ENCODE measurements at regions not wholly inside any gene's neighbourhood (a gene's known extent, or its start where the extent isn't known, plus 50 kb on each side); places are given as distances from the start of the nearest gene placed in this dataset.

- no peak for TF ChIP-seq ZBED1 (IDR thresholded peaks at IDR 0.05; ENCODE audit: borderline replicate concordance)
- no peak for TF ChIP-seq POLR2AphosphoS2 (IDR thresholded peaks at IDR 0.05; ENCODE audit: low read depth, low read length)
- TF ChIP-seq SMAD1 (IDR thresholded peaks at IDR 0.05; ENCODE audit: low read depth, partially characterized antibody) = no peak
- TF ChIP-seq HDAC2 (IDR thresholded peaks at IDR 0.05) = no peak
Observed at GRCh38 chr15:61640756-61641155, 411.7 kb upstream of the RORA start (continued).

DNA sequence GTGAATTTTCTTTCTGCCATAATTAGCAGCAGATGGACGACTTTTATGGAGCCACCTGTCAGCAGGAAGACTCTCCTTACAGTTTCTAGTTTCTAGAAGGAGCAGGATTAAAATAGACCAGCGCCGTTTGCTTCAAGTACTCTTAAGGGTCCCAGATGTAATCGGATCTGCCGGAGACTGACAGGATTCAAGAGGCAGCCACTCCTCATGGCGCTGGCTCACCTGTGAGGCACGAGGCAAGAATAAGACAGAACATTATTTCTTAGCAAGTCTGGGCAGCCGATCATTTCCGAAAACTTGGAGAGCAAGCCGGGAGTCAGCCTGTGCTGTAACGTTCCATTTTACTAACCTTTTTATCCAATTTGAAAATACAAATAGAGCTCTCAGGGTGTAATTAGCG lies 410.4 kb upstream of the RORA start:
- ChIA-PET RAD21 (ENCODE audit: unreplicated experiment) (no interaction called here), POLR2A (no interaction called here), SMC1A (ENCODE audit: uncharacterized antibody, unreplicated experiment) (no interaction called here), CTCF (no interaction called here)
- BruUV-seq (replicated peaks) = no TSS peak
- Histone ChIP-seq H3K4me3 (no peak overlapping the region), H3K27me3 (replicated peaks in 1 of 2; ENCODE audit: control insufficient read depth in 2 of 2, insufficient read depth in 2 of 2, low read length in 1 of 2) (peaks cover 0 to 2% of the 10 kb centered on the region in 2 experiments; a peak in 1 of 4 replicates), H3K9me3 (replicated peaks; ENCODE audit: control insufficient read depth, insufficient read depth, low read length) (no peaks in the 10 kb centered on the region), H3K27ac (ENCODE audit: control insufficient read depth, insufficient read depth) (no peak overlapping the region), H3K79me2 (ENCODE audit: control insufficient read depth, insufficient read depth, low read length) (no peaks in the 10 kb centered on the region), H3K4me2 (ENCODE audit: control insufficient read depth, insufficient read depth) (no peak overlapping the region), H4K20me1 (ENCODE audit: control insufficient read depth, insufficient read depth) (no peaks in the 10 kb centered on the region), H3K9ac (ENCODE audit: control insufficient read depth, insufficient read depth, low read length) (no peak overlapping the region), H2AFZ (ENCODE audit: control insufficient read depth, low read depth, low read length) (no peak overlapping the region), H3K36me3 (ENCODE audit: control insufficient read depth in 2 of 2, insufficient read depth in 2 of 2, low read length in 1 of 2) (no peaks in the 10 kb centered on the region), H3K4me1 (ENCODE audit: control insufficient read depth, insufficient read depth, low read length) (no peaks in the 10 kb centered on the region)
- no peak for ATAC-seq
- no peak for DNase-seq (ENCODE audit: low read depth, low spot score)
- 31% methylated on average over 12 of the region's 12 CpGs for WGBS (ENCODE audit: insufficient coverage, insufficient replicate concordance, low lambda C conversion rate, missing lambda C conversion rate)
- in situ Hi-C loops (cut with MboI) (no loop called here), intact Hi-C loops (cut with micrococcal nuclease; ENCODE audit: unreplicated experiment) (no loop called here)
- FAIRE-seq = no peak
- TF ChIP-seq MAX (IDR thresholded peaks at IDR 0.05; ENCODE audit: low read depth, low read length) (no peak), SUZ12 (IDR thresholded peaks at IDR 0.05; ENCODE audit: unreplicated experiment) (no peak)

DNA sequence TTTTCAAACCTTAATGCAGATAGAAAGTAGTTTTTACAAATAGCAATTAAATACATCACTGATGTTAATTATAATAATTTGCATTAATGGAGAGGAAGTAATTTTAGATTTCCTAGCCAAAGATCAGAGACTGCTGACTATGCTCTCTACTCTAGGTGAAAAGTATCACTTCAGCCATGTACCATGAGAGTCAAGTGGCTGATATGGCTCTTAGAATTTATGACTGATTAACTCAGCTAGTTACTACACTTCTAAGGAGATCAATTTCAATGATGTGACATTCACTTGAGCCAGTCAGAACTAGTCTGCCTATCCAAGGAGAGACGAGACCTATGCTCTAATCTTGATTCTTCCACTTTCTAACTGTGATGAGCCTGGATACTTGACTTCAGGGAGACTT lies 405.7 kb upstream of the RORA start:
- no peak overlapping the region for H2AFZ ChIP-seq (ENCODE audit: control insufficient read depth, low read depth, low read length)
- in situ Hi-C loops (cut with MboI) (no loop called here), intact Hi-C loops (cut with micrococcal nuclease; ENCODE audit: unreplicated experiment) (no loop called here)
- ChIA-PET CTCF (interaction anchor here (1.4 kb wide), 1 partner anchor 13 kb away, joined by 4 read pairs; no protein-coding TSS in a partner anchor), SMC1A (ENCODE audit: uncharacterized antibody, unreplicated experiment) (no interaction called here), RAD21 (ENCODE audit: unreplicated experiment) (no interaction called here), POLR2A (no interaction called here)
- H3K4me3 ChIP-seq = no peak overlapping the region
- ATAC-seq (no peak), FAIRE-seq (no peak), DNase-seq (ENCODE audit: low read depth, low spot score) (no peak)
- no peaks in the 10 kb centered on the region for H3K79me2 ChIP-seq (ENCODE audit: control insufficient read depth, insufficient read depth, low read length)
- 0 out of 4 replicates have a peak, but pooled peaks cover 0 to under 1% of the 10 kb centered on the region in 2 experiments for H3K27me3 ChIP-seq (replicated peaks in 1 of 2; ENCODE audit: control insufficient read depth in 2 of 2, insufficient read depth in 2 of 2, low read length in 1 of 2)
- H3K36me3 ChIP-seq (ENCODE audit: control insufficient read depth in 2 of 2, insufficient read depth in 2 of 2, low read length in 1 of 2) = no peaks in the 10 kb centered on the region
- H3K9me3 ChIP-seq (replicated peaks; ENCODE audit: control insufficient read depth, insufficient read depth, low read length) = no peaks in the 10 kb centered on the region
- 0% methylated on average over 1 of the region's 1 CpG for WGBS (ENCODE audit: insufficient coverage, insufficient replicate concordance, low lambda C conversion rate, missing lambda C conversion rate)
- H3K4me2 ChIP-seq (ENCODE audit: control insufficient read depth, insufficient read depth) = no peak overlapping the region
- H3K4me1 ChIP-seq (ENCODE audit: control insufficient read depth, insufficient read depth, low read length) = no peaks in the 10 kb centered on the region
- no TSS peak for BruUV-seq (replicated peaks)
- no peaks in the 10 kb centered on the region for H4K20me1 ChIP-seq (ENCODE audit: control insufficient read depth, insufficient read depth)
- no peak overlapping the region for H3K27ac ChIP-seq (ENCODE audit: control insufficient read depth, insufficient read depth)
- H3K9ac ChIP-seq (ENCODE audit: control insufficient read depth, insufficient read depth, low read length) = no peak overlapping the region
- TF ChIP-seq SMARCA5 (IDR thresholded peaks at IDR 0.05) (no peak), MTA3 (IDR thresholded peaks at IDR 0.05; ENCODE audit: borderline replicate concordance, low read length) (no peak), RAD51 (IDR thresholded peaks at IDR 0.05) (no peak), FOXM1 (IDR thresholded peaks at IDR 0.05; ENCODE audit: low read depth, low read length) (no peak), RCOR1 (conservative IDR thresholded peaks at IDR 0.05; ENCODE audit: low read depth, low read length) (no peak), BHLHE40 (IDR thresholded peaks at IDR 0.05; ENCODE audit: borderline replicate concordance in 1 of 2, low read depth in 2 of 2, low read length in 1 of 2) (no peak), EGR1 (IDR thresholded peaks at IDR 0.05; ENCODE audit: borderline replicate concordance in 1 of 2, low read depth in 2 of 2, low read length in 2 of 2) (no peak), NRF1 (conservative IDR thresholded peaks at IDR 0.05; ENCODE audit: low read depth, low read length) (no peak), ETV6 (conservative IDR thresholded peaks at IDR 0.05 in 1 of 2, IDR thresholded peaks at IDR 0.05 in 1 of 2; ENCODE audit: borderline replicate concordance in 1 of 2, low read depth in 1 of 2) (no peak), PAX8 (IDR thresholded peaks at IDR 0.05) (no peak), GABPA (IDR thresholded peaks at IDR 0.05; ENCODE audit: low read depth) (no peak), ZBED1 (IDR thresholded peaks at IDR 0.05; ENCODE audit: borderline replicate concordance) (no peak)
- TF ChIP-seq, protein P1, sequence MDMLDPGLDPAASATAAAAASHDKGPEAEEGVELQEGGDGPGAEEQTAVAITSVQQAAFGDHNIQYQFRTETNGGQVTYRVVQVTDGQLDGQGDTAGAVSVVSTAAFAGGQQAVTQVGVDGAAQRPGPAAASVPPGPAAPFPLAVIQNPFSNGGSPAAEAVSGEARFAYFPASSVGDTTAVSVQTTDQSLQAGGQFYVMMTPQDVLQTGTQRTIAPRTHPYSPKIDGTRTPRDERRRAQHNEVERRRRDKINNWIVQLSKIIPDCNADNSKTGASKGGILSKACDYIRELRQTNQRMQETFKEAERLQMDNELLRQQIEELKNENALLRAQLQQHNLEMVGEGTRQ (IDR thresholded peaks at IDR 0.05; ENCODE audit: borderline replicate concordance, low read depth, low read length) = no peak
